Right atrium auricular region (tissue), 2 donors: ENCODE measurements at regions not wholly inside any gene's neighbourhood (a gene's known extent, or its start where the extent isn't known, plus 50 kb on each side); places are given as distances from the start of the nearest gene placed in this dataset.
"Not testable (repeated sequence)": the region's sequence is repeated elsewhere in the genome, so short reads cannot be mapped to it uniquely, and the experiment has no call there.

ENCODE experiments used
- DNase-seq: peaks from one replicate; pipeline ENCODE4 v3.0.0-alpha.2; 2019; ENCODE audit warnings: low spot score
- H3K27ac ChIP-seq, 2 donors: fragments of 200-600 bp; sonication (generic); 1 replicate in 1 of 2; 2 replicates in 1 of 2; pipeline ENCODE4 v1.5.1; 2016 to 2019
- H3K27me3 ChIP-seq, 2 donors: fragments of 200-600 bp; sonication (generic); one replicate each; pipeline versions ENCODE4 v1.5.1 to v1.6.0; 2017 to 2019
- H3K36me3 ChIP-seq: fragments of 200-600 bp; sonication (generic); one replicate; pipeline ENCODE4 v1.5.1; 2016
- H3K4me1 ChIP-seq, 2 donors: fragments of 200-600 bp; sonication (generic); one replicate each; pipeline versions ENCODE4 v1.5.1 to v1.6.0; 2017 to 2019
- H3K4me3 ChIP-seq, 2 donors: fragments of 200-600 bp; sonication (generic); 1 replicate in 1 of 2; 2 replicates in 1 of 2; pipeline ENCODE4 v1.5.1; 2017 to 2019; ENCODE audit warnings: mild to moderate bottlenecking in 1 of 2, moderate library complexity in 1 of 2
- H3K9me3 ChIP-seq, 2 donors: fragments of 200-600 bp; sonication (generic); one replicate each; pipeline ENCODE4 v1.5.1; 2019
- CTCF ChIP-seq, 2 donors: fragments of 200-600 bp; sonication (generic); IDR thresholded peaks; one replicate each; pipeline ENCODE4 v1.5.1; 2019; ENCODE audit warnings: antibody characterized with exemption in 2 of 2

GRCh38 chr22:22166941-22167713 lies 77.5 kb upstream of the VPREB1 start:
- H3K4me3 ChIP-seq: no peak overlapping the region
- no peaks in the 10 kb centered on the region for H3K36me3 ChIP-seq
- no peaks in the 10 kb centered on the region for H3K9me3 ChIP-seq
- no peak overlapping the region for H3K27ac ChIP-seq
- DNase-seq: no peak
- no peaks in the 10 kb centered on the region for H3K27me3 ChIP-seq
- no peaks in the 10 kb centered on the region for H3K4me1 ChIP-seq
- no peak for TF ChIP-seq CTCF (IDR thresholded peaks at IDR 0.05)

- no peak for DNase-seq
- no peak overlapping the region for H3K4me3 ChIP-seq
- no peak overlapping the region for H3K27ac ChIP-seq
- H3K36me3 ChIP-seq: no peaks in the 10 kb centered on the region
- TF ChIP-seq CTCF (IDR thresholded peaks at IDR 0.05): no peak
- H3K27me3 ChIP-seq: no peaks in the 10 kb centered on the region
- no peaks in the 10 kb centered on the region for H3K4me1 ChIP-seq
- H3K9me3 ChIP-seq: no peaks in the 10 kb centered on the region
Observed at GRCh38 chr22:22165936-22166710, 78.5 kb upstream of the VPREB1 start.

- DNase-seq: no peak
- no peak overlapping the region for H3K27ac ChIP-seq
- no peaks in the 10 kb centered on the region for H3K27me3 ChIP-seq
- no peak for TF ChIP-seq CTCF (IDR thresholded peaks at IDR 0.05)
- no peaks in the 10 kb centered on the region for H3K36me3 ChIP-seq
- no peaks in the 10 kb centered on the region for H3K9me3 ChIP-seq
- H3K4me3 ChIP-seq: no peak overlapping the region
- H3K4me1 ChIP-seq: no peaks in the 10 kb centered on the region
Observed at GRCh38 chr22:22164541-22165272, 79.9 kb upstream of the VPREB1 start.

- no peaks in the 10 kb centered on the region for H3K4me1 ChIP-seq
- no peaks in the 10 kb centered on the region for H3K36me3 ChIP-seq
- H3K27me3 ChIP-seq: no peaks in the 10 kb centered on the region
- H3K9me3 ChIP-seq: no peaks in the 10 kb centered on the region
- no peak overlapping the region for H3K27ac ChIP-seq
- H3K4me3 ChIP-seq: no peak overlapping the region
- TF ChIP-seq CTCF (IDR thresholded peaks at IDR 0.05): no peak
- no peak for DNase-seq
Observed at GRCh38 chr22:22161924-22162851, 82.4 kb upstream of the VPREB1 start.

- not testable (repeated sequence) for H3K27me3 ChIP-seq
Observed at GRCh38 chr22:22160768-22161167, 83.8 kb upstream of the VPREB1 start.

More at GRCh38 chr22:22160768-22161167, 83.8 kb upstream of the VPREB1 start:
- not testable (repeated sequence) for H3K27ac ChIP-seq, H3K9me3 ChIP-seq, H3K4me1 ChIP-seq, H3K4me3 ChIP-seq, DNase-seq, H3K36me3 ChIP-seq
